Medulla oblongata (tissue), 1 donor: ENCODE measurements at regions not wholly inside any gene's neighbourhood (a gene's known extent, or its start where the extent isn't known, plus 50 kb on each side); places are given as distances from the start of the nearest gene placed in this dataset.
"Not testable (repeated sequence)": the region's sequence is repeated elsewhere in the genome, so short reads cannot be mapped to it uniquely, and the experiment has no call there.

ENCODE experiments used
- DNase-seq: peaks from one replicate; pipeline ENCODE4 v3.0.0-alpha.2; 2015; ENCODE audit errors: extremely low spot score

- no peak for DNase-seq
Measured at GRCh38 chrX:3440981-3441380, 94.5 kb upstream of the MXRA5 start.

- not testable (repeated sequence) for DNase-seq
Measured at GRCh38 chrX:3435916-3436315, 89.5 kb upstream of the MXRA5 start.

- DNase-seq, result no peak
Measured at GRCh38 chrX:3435057-3435456, 88.6 kb upstream of the MXRA5 start.

GRCh38 chrX:3428792-3429191 lies 82.3 kb upstream of the MXRA5 start:
- DNase-seq, result no peak

- DNase-seq, result no peak
Measured at GRCh38 chrX:3426552-3426951, 80.1 kb upstream of the MXRA5 start.

- DNase-seq, result no peak
Measured at GRCh38 chrX:3425031-3425430, 78.6 kb upstream of the MXRA5 start.

GRCh38 chrX:3420316-3420715 lies 73.9 kb upstream of the MXRA5 start:
- no peak for DNase-seq

- DNase-seq, result no peak
Measured at GRCh38 chrX:3415011-3415410, 68.6 kb upstream of the MXRA5 start.

GRCh38 chrX:3411626-3412025 lies 65.2 kb upstream of the MXRA5 start:
- DNase-seq, result not testable (repeated sequence)

GRCh38 chrX:3409936-3410335 lies 63.5 kb upstream of the MXRA5 start:
- DNase-seq, result not testable (repeated sequence)

GRCh38 chrX:3407781-3408180 lies 61.3 kb upstream of the MXRA5 start:
- DNase-seq, result no peak

- no peak for DNase-seq
Measured at GRCh38 chrX:3407121-3407520, 60.7 kb upstream of the MXRA5 start.

- no peak for DNase-seq
Measured at GRCh38 chrX:3403748-3404147, 57.3 kb upstream of the MXRA5 start.
